Activated B cell treated with CpG ODN at 0.5 μM for 24 hours (primary cell): ENCODE measurements at regions not wholly inside any gene's neighbourhood (a gene's known extent, or its start where the extent isn't known, plus 50 kb on each side); places are given as distances from the start of the nearest gene placed in this dataset.

ENCODE experiments used
- ATAC-seq: fragments of 200-7000 bp; cut with Tn5 transposase; one replicate; pipeline ENCODE4 v1.10.0; 2021; ENCODE audit warnings: low read depth, mild to moderate bottlenecking, moderate library complexity
- CTCF ChIA-PET: fragments of 350-600 bp; sonication (Branson Sonifier 250); formaldehyde crosslinking; loops from one replicate; lab custom pipeline; 2021; ENCODE audit warnings: antibody characterized with exemption; lab: Charles Lee
- POLR2A ChIA-PET: fragments of 350-600 bp; sonication (Branson Sonifier 250); formaldehyde crosslinking; loops from one replicate; lab custom pipeline; 2021; ENCODE audit warnings: antibody characterized with exemption; lab: Charles Lee
- DNase-seq: peaks from one replicate; pipeline ENCODE4 v3.0.0; 2022
- H3K27ac Mint-ChIP-seq: one replicate; pipeline ENCODE4 v1.8.0; 2020; ENCODE audit warnings: mixed read lengths
- H3K27me3 Mint-ChIP-seq: one replicate; pipeline ENCODE4 v1.8.0; 2021; ENCODE audit warnings: mixed read lengths
- H3K36me3 Mint-ChIP-seq: one replicate; pipeline ENCODE4 v1.8.0; 2021; ENCODE audit warnings: low read depth, mixed read lengths
- H3K4me1 Mint-ChIP-seq: one replicate; pipeline ENCODE4 v1.8.0; 2021; ENCODE audit warnings: mixed read lengths
- H3K4me3 Mint-ChIP-seq: one replicate; pipeline ENCODE4 v1.8.0; 2020; ENCODE audit warnings: mild to moderate bottlenecking, mixed read lengths
- H3K9me3 Mint-ChIP-seq: one replicate; pipeline ENCODE4 v1.8.0; 2020; ENCODE audit warnings: mixed read lengths
- CTCF ChIP-seq: fragments of 200-600 bp; IDR thresholded peaks from one replicate; pipeline ENCODE4 v1.8.0; 2022; ENCODE audit warnings: antibody characterized with exemption, mild to moderate bottlenecking
- intact Hi-C: fragments of 100-400 bp; cut with micrococcal nuclease; formaldehyde crosslinking; loops from one replicate; pipeline ENCODE4 v1.15.1; 2024

GRCh38 chr2:75792146-75792545, 81.4 kb upstream of the GCFC2 start:
- TF ChIP-seq CTCF, result no peak
- H3K36me3 Mint-ChIP-seq, result no peaks in the 10 kb centered on the region
- peaks cover under 1% of the 10 kb centered on the region for H3K27me3 Mint-ChIP-seq
- intact Hi-C loops, result no loop called here
- H3K27ac Mint-ChIP-seq, result no peak overlapping the region
- ChIA-PET POLR2A (no interaction called here), CTCF (no interaction called here)
- no peak for ATAC-seq
- DNase-seq, result no peak
- no peak overlapping the region for H3K4me3 Mint-ChIP-seq
- H3K4me1 Mint-ChIP-seq, result no peaks in the 10 kb centered on the region
- no peaks in the 10 kb centered on the region for H3K9me3 Mint-ChIP-seq

- DNase-seq (no peak), ATAC-seq (no peak)
- TF ChIP-seq CTCF, result no peak
- Mint-ChIP-seq H3K9me3 (no peaks in the 10 kb centered on the region), H3K4me3 (no peak overlapping the region), H3K36me3 (no peaks in the 10 kb centered on the region), H3K27ac (no peak overlapping the region), H3K4me1 (no peaks in the 10 kb centered on the region), H3K27me3 (peaks cover 5% of the 10 kb centered on the region)
- ChIA-PET POLR2A (no interaction called here), CTCF (no interaction called here)
- intact Hi-C loops, result no loop called here
Measured at GRCh38 chr2:75790814-75791467, 80.2 kb upstream of the GCFC2 start.

- Mint-ChIP-seq H3K4me3 (no peak overlapping the region), H3K4me1 (no peaks in the 10 kb centered on the region)
- CTCF ChIA-PET, result no interaction called here
Measured at GRCh38 chr2:75790121-75790813, 79.6 kb upstream of the GCFC2 start.

GRCh38 chr2:75788902-75789301, 78.2 kb upstream of the GCFC2 start:
- ChIA-PET POLR2A (no interaction called here), CTCF (no interaction called here)
- no peak for DNase-seq
- Mint-ChIP-seq H3K36me3 (no peaks in the 10 kb centered on the region), H3K9me3 (no peaks in the 10 kb centered on the region), H3K27ac (no peak overlapping the region), H3K4me1 (no peaks in the 10 kb centered on the region), H3K4me3 (no peak overlapping the region), H3K27me3 (peaks cover 5% of the 10 kb centered on the region)
- ATAC-seq, result no peak
- intact Hi-C loops, result no loop called here
- no peak for TF ChIP-seq CTCF

More at GRCh38 chr2:75790121-75790813, 79.6 kb upstream of the GCFC2 start:
- POLR2A ChIA-PET, result no interaction called here
- no peaks in the 10 kb centered on the region for H3K9me3 Mint-ChIP-seq
- TF ChIP-seq CTCF, result no peak
- no peak overlapping the region for H3K27ac Mint-ChIP-seq
- intact Hi-C loops, result no loop called here
- H3K27me3 Mint-ChIP-seq, result peaks cover 5% of the 10 kb centered on the region
- DNase-seq (no peak), ATAC-seq (no peak)
- no peaks in the 10 kb centered on the region for H3K36me3 Mint-ChIP-seq

- ATAC-seq (no peak), DNase-seq (no peak)
- Mint-ChIP-seq H3K36me3 (no peaks in the 10 kb centered on the region), H3K9me3 (no peaks in the 10 kb centered on the region), H3K4me3 (no peak overlapping the region), H3K27ac (no peak overlapping the region), H3K27me3 (peaks cover 5% of the 10 kb centered on the region), H3K4me1 (no peaks in the 10 kb centered on the region)
- ChIA-PET CTCF (no interaction called here), POLR2A (no interaction called here)
- no peak for TF ChIP-seq CTCF
- intact Hi-C loops, result no loop called here
Measured at GRCh38 chr2:75788154-75788553, 77.4 kb upstream of the GCFC2 start.
